NCI-H2227 treated with DMSO at 0.1 percent for 48 hours (cell line): ENCODE measurements at regions not wholly inside any gene's neighbourhood (a gene's known extent, or its start where the extent isn't known, plus 50 kb on each side); places are given as distances from the start of the nearest gene placed in this dataset.
"Not testable (repeated sequence)": the region's sequence is repeated elsewhere in the genome, so short reads cannot be mapped to it uniquely, and the experiment has no call there.

ENCODE experiments used
- DNase-seq: peaks from one replicate; lab custom pipeline; 2025; lab: John Stamatoyannopoulos, UW

DNA sequence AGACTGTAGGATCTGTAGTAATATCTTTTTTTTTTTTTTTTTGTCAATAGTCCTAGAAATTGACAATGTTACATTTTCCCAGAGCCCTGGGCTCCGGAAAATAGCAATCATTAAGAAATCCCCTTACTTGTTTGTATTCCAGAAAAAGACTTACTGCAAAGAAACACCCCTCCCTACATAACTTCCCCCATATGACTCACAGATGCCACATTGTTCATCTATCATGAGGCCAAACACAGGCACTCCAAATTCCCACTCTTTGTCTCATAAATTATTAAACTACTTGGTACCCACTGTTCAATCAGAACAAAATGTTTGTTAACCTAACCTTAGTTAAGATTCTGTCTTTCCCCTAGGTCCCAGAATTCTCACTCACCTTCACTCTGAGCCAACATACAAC is 53.5 kb downstream of the TEX51 start:
- DNase-seq = no peak

DNA sequence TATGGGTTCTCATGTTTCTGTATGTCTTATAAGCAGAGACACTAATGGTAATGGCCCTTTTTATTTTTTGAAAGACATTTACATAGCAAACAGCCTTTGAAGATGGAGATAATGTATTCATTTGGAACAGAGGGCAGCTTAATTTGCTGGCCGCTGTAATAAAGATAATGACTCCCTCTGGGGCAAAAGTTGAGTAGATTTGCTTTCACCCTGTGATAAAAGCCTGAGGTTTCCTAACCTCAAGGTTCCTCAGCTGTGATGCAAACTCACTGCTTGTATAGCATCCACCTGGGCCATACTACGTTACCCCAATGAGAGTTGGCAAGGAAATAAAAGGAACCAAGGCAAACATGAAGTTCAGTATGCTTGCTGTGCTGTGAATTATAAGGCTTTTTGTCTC is 54.8 kb downstream of the TEX51 start:
- DNase-seq = no peak

DNA sequence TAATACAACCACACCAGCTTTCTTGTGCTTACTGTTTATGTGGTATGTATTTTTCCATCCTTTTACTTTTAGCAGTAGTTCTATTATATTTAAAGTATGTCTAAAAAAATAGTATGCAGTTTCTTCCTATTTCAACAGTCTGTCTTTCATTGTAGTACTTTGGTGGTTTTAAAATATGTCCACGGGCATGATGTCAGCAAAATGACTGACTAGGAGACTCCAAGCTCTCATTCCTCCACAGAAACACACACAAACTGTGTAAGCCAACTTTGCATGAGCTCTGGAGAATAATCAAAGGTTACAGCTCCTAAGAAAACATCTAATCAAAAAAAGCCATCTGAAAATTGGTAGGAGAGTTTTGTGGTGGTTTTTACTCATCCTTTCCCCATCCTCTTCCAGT is 56.1 kb downstream of the TEX51 start:
- DNase-seq = no peak

DNA sequence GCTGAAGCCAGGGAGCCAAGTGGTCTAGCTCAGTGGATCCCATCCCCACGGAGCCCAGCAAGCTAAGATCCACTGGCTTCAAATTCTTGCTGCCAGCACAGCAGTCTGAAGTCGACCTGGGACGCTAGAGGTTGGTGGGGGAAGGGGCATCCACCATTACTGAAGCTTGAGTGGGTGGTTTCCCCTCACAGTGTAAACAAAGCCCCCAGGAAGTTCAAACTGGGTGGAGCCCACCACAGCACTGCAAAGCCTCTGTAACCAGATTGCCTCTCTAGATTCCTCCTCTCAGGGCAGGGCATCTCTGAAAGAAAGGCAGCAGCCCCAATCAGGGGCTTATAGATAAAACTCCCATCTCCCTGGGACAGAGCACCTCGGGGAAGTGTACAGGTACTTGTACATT is 58.1 kb downstream of the TEX51 start:
- not testable (repeated sequence) for DNase-seq

DNA sequence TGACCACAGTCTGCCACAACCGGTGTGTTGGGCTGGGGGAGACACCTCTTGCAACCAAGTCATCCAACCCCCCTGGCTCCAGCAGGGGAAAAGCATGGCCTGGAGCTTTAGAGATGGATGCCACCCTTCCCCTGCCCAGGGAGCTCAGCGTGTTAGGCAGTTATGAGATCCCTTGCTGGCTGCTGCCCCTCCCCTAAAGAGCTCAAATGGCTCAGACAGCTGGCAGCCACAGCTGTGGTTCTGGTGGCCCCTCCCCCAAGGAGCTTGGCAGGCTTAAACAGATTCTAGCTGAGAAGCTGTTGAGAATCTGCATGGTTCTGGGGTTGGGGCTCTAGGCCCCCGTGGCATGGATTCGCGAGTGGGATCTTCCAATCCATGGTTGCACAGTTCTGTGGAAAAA is 64.7 kb downstream of the TEX51 start:
- no peak for DNase-seq

DNA sequence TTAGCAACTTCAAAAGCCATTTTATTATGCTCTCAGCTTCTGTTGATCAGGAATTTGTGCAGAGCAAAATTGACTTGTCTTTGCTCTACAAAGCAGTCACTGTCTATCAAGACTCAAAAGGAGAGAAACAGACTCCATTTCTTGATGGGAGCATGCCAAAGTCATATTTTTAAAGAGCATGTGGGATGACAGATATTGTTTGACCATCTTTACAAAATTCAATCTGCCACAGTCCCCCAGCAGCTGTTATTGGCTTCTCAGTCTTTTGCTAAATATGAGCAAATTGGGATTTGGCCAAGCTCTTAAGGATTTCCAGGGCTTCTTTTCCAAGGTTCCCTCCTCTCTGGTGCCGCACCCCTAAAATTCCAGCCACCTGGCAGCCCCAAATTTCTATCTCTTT is 67.9 kb downstream of the TEX51 start:
- no peak for DNase-seq

DNA sequence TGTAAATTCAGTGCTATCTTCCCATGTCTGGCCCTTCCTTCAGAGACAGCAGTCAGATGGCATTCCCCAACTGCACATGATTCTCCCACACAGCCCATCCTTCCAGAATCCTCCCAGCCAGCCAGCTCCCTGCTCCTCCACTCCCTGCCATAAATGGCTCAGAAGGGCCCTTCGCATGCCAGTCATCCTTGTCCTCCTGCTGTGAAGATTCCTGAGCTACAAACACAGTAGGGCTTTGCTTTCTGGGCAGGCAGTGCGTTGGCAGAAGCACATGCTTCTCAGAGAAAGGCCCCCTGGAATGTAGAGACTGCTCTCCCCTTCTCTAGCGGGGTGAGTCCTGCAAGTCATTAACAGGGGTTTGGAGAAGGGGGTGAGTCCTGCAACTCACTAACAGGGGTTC is 71.9 kb downstream of the TEX51 start:
- no peak for DNase-seq

DNA sequence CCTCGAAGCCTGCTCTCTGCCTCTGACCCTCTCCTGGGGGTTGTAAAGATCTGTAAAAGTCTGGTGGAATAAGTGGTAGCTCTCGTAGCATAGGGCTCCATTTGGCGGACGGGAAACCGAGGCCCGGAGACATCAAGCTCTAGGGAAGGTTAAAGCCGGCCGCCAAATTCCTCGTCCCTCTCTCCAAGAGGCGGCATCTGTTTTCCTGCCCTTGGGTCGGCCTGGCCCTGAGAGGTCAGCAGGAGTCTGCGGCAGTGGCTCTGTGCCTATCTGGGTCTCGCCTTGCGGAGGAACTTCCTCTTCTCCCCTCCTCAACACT is 72.4 kb downstream of the TEX51 start:
- DNase-seq = no peak

DNA sequence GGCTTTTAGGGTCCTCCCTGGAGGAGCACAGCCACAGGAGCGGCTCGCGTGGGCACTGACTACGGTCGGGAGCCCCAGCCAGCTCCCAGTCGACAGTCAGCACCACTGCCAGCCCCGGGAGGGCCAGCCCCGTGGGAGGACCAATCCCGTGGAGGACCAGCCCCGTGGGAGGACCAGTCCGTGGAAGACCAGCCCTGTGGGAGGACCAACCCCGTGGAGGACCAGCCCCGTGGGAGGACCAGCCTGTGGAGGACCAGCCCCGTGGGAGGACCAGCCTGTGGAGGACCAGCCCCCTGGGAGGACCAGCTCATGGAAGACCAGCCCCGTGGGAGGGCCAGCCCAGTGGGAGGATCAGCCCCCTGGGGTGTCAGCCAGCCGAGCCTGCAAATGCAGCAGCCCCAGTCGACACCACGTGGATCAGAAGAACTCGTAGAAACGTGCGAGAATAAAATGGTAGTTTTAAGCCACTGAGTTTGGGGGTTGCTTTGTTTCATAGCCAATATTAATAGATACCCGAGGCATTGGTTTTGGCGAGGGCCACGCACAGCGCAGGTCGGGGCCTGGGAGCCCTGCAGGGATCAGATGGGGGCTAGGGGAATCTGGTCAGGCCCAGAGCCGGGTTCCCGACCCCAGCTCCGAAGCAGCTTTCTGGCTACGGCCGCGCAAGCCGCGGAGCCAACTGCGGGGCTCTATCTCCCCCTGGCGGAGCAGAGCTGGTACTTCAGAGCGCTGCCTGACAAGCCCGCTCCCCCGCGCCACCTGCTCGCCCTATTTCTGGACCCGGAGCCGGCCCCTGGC is 73.0 kb downstream of the TEX51 start:
- DNase-seq = peak; percentile 79

DNA sequence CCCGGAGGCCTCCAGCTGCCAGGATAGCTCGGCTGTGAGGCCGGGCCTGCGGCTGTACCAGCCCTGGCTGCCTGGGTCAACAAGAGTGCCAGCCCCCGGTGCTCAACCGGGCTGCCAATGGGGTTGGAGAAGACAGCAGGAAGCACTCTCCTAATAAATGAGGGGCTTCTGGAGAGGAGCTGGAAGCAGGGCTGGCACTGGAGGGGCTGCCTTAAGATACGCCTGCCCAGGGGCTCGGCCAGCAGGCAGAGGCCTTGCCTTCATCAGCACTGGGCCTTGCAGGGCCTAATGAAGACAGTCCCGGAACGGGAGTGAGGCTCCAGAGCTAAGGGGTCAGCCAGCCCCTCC is 73.6 kb downstream of the TEX51 start:
- DNase-seq = no peak

DNA sequence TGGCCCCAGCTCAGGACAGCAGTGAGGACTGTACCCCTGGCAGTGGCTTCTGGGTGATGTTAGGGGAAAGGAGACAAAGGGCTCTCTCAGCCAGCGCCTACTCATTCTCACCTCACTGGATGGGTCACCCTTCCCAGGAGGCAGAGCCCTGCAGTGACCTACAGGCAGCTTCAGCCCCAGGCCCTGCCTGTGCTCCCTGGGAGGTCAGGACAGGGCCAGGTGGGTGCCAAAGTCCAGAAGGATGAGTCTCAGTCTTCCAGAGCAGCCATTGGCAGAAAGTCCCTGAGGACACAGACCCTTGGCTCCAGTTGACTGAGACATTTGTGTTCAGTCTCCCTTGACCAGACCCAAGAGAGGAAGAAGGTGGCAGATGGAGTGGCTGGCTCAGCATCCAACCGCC is 75.1 kb downstream of the TEX51 start:
- no peak for DNase-seq

DNA sequence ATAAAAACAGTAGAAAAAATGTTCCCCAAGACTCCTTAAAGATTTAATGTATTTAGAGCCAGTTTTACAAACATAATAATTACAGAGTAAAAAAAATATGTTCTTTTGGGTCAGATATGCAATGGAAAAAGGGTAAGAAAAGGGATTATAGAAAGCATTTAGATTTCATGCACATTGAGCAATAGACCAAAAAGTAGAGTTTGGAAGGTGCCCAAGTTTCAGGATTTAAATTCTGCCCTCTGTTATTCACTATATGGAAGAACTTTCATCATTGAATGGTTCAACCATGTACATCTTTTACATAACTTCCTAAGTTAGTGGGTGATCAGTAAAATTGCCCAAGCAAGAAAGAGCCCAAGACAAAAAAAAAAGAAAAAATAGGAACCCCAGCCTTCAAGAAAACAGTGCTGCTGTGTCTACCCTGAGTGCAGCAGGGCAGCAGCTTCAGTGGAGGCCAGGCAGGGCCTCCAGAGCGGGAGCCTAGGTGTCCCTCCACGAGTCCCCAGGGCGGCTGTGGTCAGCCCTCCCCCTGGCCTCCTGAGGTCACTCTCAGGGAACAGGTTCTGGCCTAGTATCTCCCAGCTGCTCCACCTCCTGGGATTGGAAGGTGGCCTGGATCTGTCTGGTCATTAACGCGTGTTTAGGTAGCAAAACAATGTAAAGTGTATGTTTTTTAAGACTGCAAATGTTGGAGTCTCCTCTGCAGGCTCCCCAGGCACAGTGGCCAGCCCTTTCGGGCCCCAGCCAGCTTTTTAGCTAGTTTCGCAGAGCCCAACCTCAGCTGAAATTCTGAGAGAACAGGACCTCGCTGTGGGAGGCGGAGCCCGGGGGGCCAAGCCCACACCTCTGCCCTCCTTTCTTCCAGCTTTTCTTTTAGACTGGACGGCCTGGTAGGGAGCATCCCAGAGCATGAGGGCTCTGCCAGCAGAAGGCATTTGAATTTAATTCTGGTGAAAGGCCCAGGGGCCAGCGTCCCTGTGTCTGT is 77.3 kb downstream of the TEX51 start:
- no peak for DNase-seq

DNA sequence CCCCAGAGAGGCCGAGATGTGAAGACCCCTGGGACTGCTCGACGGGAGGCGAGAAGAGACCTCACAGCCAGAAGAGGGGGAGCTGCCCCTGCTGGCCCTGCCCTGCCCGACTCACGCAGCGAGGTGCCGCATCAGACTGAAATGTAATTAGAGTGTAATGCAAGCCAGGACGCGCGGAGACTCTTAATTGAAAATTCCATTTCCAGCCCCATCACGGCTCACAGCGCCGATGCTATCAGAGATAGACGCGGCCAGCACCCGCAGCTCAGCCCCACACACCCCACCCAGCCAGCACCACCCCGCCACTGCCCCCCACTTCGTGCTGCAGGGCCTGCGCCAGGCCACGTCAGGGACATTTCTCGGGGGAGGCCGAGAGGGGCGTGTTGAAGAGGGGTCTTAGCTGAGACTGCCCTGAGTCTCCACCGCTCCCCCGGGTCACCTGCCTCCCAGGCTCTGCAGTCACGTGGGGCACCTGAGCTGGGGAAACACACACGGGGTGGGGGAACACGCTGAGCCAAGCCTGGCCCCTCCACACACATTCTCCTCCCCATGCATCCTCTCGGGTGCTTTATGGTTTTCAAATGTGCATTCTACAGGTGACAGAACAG is 78.1 kb downstream of the TEX51 start:
- DNase-seq = no peak

DNA sequence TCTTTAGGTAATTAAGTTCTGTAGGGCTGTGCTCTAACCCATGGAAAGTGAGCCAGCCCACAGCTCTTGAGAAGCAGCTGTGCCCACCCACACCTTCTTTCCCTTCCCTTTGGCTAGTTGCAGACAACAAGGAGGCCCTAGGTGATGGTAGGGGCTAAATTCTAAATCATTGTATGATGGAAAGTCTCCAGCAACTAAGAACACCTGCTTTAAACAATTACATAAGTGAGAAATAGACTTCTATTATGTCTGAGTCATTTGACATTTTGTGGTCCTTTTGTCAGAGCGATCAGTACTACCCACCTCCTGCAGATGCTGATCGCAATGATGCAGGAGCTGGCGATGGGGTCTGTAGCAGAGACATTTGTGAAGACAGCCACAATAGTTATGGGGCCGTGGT is 79.6 kb downstream of the TEX51 start:
- DNase-seq = no peak

DNA sequence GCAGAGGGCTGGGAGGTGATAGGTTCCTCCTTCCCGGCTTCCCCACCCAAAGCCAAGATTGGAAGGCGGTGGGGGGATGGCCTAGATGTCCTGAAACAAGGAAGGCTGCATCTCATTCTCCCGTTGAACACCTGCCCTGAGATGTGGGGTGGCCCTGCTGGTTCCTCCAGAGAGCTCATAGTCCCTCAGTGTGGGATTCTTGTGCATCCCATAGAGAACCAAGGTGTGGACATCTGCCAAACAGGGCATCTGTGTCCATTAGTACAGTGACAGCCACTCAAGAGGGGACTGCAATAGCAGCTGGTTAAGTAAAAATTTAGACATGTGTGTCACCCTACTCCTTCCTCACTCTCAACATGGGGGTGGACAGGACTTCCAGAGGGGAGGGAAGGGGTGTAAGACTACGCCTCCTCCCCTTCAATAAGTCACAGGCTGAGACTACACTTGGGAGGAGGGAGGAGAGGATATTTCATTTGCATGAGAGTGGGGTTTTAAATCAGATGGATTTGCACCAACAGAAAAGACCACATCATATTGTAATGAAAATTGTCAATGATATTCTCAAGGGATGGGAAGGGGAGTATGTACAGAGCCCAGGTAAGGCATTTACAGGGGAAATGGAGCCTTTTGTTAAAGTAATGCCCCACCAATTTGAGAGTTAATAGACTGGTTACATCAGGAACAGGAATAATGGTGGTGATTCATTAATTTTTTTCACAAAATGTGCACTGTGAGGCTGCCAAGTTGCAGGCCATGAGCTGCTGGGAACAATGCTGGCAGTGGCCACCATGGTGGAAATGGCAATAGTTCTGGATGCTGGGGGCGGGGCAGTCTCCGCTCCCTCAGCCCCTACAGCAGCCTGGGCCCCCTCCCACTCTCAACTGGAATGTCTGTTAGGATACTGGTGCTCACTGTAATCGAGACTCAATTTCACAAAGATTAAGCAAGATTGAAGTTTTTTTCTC is 80.6 kb downstream of the TEX51 start:
- DNase-seq = no peak

DNA sequence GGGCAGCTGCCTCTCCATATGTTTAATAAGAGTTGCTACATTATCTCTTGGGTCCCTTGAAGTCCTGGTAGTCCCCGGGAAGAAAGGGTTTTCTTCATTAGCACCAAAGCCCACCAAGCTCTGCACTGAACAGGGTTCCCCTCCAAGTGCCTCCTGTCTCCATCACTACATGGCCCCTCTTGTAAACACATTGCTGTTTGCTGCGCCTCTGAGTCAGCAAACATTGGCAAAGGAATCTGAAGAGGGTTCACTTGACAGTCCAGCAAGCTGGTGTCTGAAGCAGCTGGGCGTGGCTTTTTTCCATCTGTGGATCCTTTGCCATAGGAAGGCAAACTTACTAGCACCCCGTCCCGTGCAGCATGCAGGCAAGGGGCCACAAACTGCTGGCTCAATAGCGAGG is 82.8 kb downstream of the TEX51 start:
- DNase-seq = no peak

DNA sequence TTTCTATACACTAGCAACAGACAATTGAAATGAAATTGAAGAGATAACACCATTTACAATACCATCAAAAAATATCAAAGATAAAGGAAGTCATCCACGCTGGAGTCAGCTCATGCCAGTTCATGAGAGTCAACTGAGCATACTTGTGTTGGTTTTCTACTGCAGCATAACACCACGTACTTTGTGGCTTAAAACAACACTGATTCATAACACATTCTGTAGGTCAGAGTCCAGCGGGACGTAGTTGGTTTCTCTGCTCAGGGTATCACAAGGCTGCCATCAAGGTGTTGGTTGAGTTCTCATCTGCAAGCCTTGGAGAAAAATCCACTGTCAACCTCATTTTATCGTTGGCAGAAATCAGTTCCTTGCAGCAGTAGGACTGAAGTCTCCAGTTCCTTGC is 84.2 kb downstream of the TEX51 start:
- DNase-seq = no peak

DNA sequence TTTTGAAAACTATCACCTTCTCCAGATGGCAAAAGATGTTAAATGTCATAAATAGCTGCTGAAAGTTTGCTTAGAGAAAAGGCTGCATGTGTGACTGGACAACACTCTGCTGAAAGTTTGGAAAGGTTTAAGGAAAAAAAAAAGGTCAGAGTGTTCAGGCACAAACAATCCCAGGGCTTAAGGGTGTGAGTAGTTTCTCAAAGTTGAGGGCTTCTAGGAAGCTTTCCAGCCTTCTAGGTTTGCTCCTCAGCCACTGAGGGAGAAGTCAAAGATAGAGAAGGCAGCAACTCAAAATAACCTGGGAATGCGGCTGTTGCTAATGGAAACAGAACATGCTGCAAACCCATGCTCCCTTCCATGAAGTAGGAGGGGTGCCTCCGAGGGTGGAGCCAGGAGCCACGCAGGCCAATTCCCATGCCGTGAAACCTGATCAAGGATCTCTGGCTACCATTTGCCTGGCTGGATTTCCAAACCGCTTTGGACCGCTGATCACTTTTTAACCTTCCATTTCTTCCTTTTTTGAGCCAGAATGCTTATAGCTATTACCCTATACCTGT is 88.0 kb downstream of the TEX51 start:
- DNase-seq = no peak

DNA sequence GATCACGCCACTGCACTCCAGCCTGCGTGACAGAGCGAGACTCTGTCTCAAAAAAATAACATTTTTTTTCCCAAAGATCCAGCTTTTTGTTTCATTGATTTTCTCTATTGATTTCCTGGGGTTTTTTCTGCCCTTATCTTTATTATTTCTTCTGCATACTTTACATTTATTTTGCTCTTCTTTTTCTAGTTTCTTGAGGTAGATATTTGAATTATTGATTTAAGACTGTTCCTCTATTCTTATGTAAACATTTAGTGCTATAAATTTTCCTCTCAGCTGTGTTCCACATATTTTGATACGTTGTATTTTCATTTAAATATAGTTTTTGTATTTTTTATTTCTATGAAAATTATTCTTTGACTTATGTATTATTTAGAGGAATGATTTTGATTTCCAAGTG is 89.8 kb downstream of the TEX51 start:
- DNase-seq = no peak

DNA sequence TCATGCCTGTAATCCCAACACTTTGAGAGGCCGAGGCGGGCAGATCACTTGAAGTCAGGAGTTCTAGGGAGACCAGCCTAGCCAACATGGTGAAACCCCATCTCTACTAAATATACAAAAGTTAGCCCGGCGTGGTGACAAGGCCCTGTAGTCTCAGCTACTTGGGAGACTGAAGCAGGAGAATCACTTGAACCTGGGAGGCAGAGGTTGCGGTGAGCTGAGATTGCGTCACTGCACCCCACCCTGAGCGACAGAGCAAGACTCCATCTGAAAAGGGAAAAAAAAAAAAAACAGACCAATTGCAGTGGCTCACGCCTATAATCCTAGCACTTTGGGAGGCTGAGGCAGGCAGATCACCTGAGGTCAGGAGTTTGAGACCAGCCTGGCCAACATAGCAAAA is 90.4 kb downstream of the TEX51 start:
- DNase-seq = not testable (repeated sequence)

DNA sequence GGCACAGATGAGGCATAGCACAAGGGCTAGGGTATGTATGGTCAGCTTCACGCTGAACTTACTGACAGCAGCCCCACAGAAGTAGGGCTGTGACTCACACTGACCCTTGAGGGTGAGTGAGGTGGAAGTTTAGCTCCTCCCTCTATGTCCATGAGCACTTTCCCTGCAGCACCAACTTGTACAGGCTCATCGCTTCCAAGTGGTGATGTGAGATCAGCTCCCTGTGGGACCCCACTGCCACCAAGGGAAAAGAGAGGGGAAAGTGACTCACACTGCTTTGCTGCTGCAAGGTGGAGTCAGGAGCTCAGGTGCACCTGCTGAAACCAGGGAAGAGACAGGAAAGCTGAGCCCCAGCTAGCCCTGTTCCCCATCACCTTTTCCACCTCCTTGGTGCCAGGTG is 91.5 kb downstream of the TEX51 start:
- DNase-seq = no peak
